HepG2 (cell line): ENCODE measurements at regions not wholly inside any gene's neighbourhood (a gene's known extent, or its start where the extent isn't known, plus 50 kb on each side); places are given as distances from the start of the nearest gene placed in this dataset.

Experiments used
- CSRNP1 ChIP-seq: sonication (generic); formaldehyde crosslinking; IDR thresholded peaks from 2 replicates; pipeline ENCODE4 v1.8.1; 2023; ENCODE audit warnings: mild to moderate bottlenecking, missing genetic modification reagents
- EHMT2 ChIP-seq: fragments of 200-600 bp; sonication (generic); IDR thresholded peaks from 2 replicates; pipeline ENCODE4 v1.7.0; 2017; ENCODE audit warnings: antibody characterized with exemption, low read depth, low read length, borderline replicate concordance
- ZBTB33 ChIP-seq: sonication (generic); formaldehyde crosslinking; IDR thresholded peaks from 2 replicates; pipeline ENCODE4 v1.4.0; 2020; ENCODE audit warnings: missing genetic modification reagents
- ZNF792 ChIP-seq: IDR thresholded peaks from 2 replicates; pipeline ENCODE4 v1.6.1; 2016

GRCh38 chr2:40551081-40551480 is 99.2 kb upstream of the SLC8A1 start:
- TF ChIP-seq CSRNP1 (CRISPR knock-in tag), result no peak
- no peak for TF ChIP-seq EHMT2
- TF ChIP-seq ZBTB33 (CRISPR knock-in tag), result no peak
- no peak for TF ChIP-seq ZNF792 (CRISPR knock-in tag)
